GM12878 (cell line): ENCODE measurements at regions not wholly inside any gene's neighbourhood (a gene's known extent, or its start where the extent isn't known, plus 50 kb on each side); places are given as distances from the start of the nearest gene placed in this dataset.
"Not testable (repeated sequence)": the region's sequence is repeated elsewhere in the genome, so short reads cannot be mapped to it uniquely, and the experiment has no call there.

ENCODE experiments used
- ATAC-seq: fragments of 200-7000 bp; cut with Tn5 transposase; 3 replicates; pipeline ENCODE4 v1.9.1; 2020; ENCODE audit warnings: mild to moderate bottlenecking, moderate library complexity
- BruUV-seq: library from RNA; stranded (reverse); fragments of 400-500 nt; replicated peaks from 2 replicates; lab custom pipeline; 2021; lab: Mats Ljungman, UMichigan
- CTCF ChIA-PET: fragments of 300-600 bp; sonication (Branson Sonifier 250); formaldehyde crosslinking; extraction: SDS; loops from one replicate; lab custom pipeline; 2021; ENCODE audit warnings: inconsistent platforms; lab: Yijun Ruan, JAX
- POLR2A ChIA-PET: fragments of 350-600 bp; formaldehyde crosslinking; extraction: SDS; loops from one replicate; lab custom pipeline; 2021; ENCODE audit warnings: inconsistent platforms; lab: Charles Lee
- RAD21 ChIA-PET: fragments of 300-600 bp; sonication (Branson Sonifier 250); formaldehyde crosslinking; loops from one replicate; lab custom pipeline; 2023; ENCODE audit warnings: antibody characterized with exemption; ENCODE audit not compliant: unreplicated experiment; lab: Charles Lee
- SMC1A ChIA-PET: fragments of 300-600 bp; sonication (Branson Sonifier 250); formaldehyde crosslinking; loops from one replicate; lab custom pipeline; 2023; ENCODE audit not compliant: unreplicated experiment, uncharacterized antibody; lab: Charles Lee
- DNase-seq: peaks from one replicate; pipeline ENCODE4 v3.0.0-alpha.2; 2011; ENCODE audit warnings: low read depth, low spot score
- FAIRE-seq: peaks from 3 replicates; lab custom pipeline; 2011; peaks lifted over from hg19 to GRCh38; lab: Jason Lieb, UNC
- H2AFZ ChIP-seq: 2 replicates; pipeline ENCODE4 v1.6.0; 2011; ENCODE audit warnings: low read depth, low read length, control low read depth; ENCODE audit not compliant: control insufficient read depth
- H3K27ac ChIP-seq: 2 replicates; pipeline ENCODE4 v1.5.1; 2011; ENCODE audit warnings: control low read depth; ENCODE audit not compliant: control insufficient read depth, insufficient read depth
- H3K27me3 ChIP-seq, 2 experiments: replicated peaks in 1 of 2; 2 replicates each; pipeline versions ENCODE4 v1.6.0 to v1.6.1; 2011; ENCODE audit warnings: low read length in 1 of 2; ENCODE audit not compliant: control insufficient read depth in 2 of 2, insufficient read depth in 2 of 2
- H3K36me3 ChIP-seq, 2 experiments: 2 replicates each; pipeline ENCODE4 v1.5.1; 2011; ENCODE audit warnings: low read length in 1 of 2; ENCODE audit not compliant: control insufficient read depth in 2 of 2, insufficient read depth in 2 of 2
- H3K4me1 ChIP-seq: 2 replicates; pipeline ENCODE4 v1.6.1; 2011; ENCODE audit warnings: mild to moderate bottlenecking, low read length, moderate library complexity, mixed read lengths; ENCODE audit not compliant: control insufficient read depth, insufficient read depth
- H3K4me2 ChIP-seq: 2 replicates; pipeline ENCODE4 v1.6.0; 2011; ENCODE audit warnings: control low read depth; ENCODE audit not compliant: control insufficient read depth, insufficient read depth
- H3K4me3 ChIP-seq: fragments of 200-600 bp; sonication (generic); 2 replicates; pipeline ENCODE4 v1.5.1; 2016
- H3K79me2 ChIP-seq: 2 replicates; pipeline ENCODE4 v1.6.0; 2011; ENCODE audit warnings: low read length; ENCODE audit not compliant: control insufficient read depth, insufficient read depth
- H3K9ac ChIP-seq: 2 replicates; pipeline ENCODE4 v1.8.0; 2011; ENCODE audit warnings: low read length, control low read depth, mixed read lengths; ENCODE audit not compliant: control insufficient read depth, insufficient read depth
- H3K9me3 ChIP-seq: replicated peaks from 3 replicates; pipeline ENCODE4 v1.5.1; 2011; ENCODE audit warnings: mild to moderate bottlenecking, low read length; ENCODE audit not compliant: control insufficient read depth, insufficient read depth
- H4K20me1 ChIP-seq: 2 replicates; pipeline ENCODE4 v1.6.0; 2011; ENCODE audit not compliant: control insufficient read depth, insufficient read depth
- SPI1 ChIP-seq: IDR thresholded peaks from 2 replicates; pipeline ENCODE4 v1.6.1; 2011; ENCODE audit warnings: low read depth, mild to moderate bottlenecking, low read length, moderate library complexity, borderline replicate concordance; ENCODE audit not compliant: insufficient read depth
- WGBS: methylation state at CpG from one replicate; pipeline ENCODE4 v1.1.6; 2016; ENCODE audit warnings: low lambda C conversion rate; ENCODE audit not compliant: insufficient replicate concordance, insufficient coverage; ENCODE audit errors: missing lambda C conversion rate; 5-methylcytosine and 5-hydroxymethylcytosine counted together
- in situ Hi-C: fragments of 300-500 bp; cut with MboI; formaldehyde crosslinking; loops from 9 replicates; pipeline ENCODE4 v1.14.3; 2018; ENCODE audit warnings: mixed read lengths
- intact Hi-C: fragments of 100-400 bp; cut with micrococcal nuclease; formaldehyde crosslinking; loops from one replicate; pipeline ENCODE4 v1.14.2; 2022; ENCODE audit not compliant: unreplicated experiment

- TF ChIP-seq SPI1, result peak; percentile 44; the same call in 1 of the 2 replicates
- H3K27me3 ChIP-seq, H3K9ac ChIP-seq, H2AFZ ChIP-seq, POLR2A ChIA-PET, H4K20me1 ChIP-seq, DNase-seq, BruUV-seq, H3K9me3 ChIP-seq, H3K79me2 ChIP-seq, CTCF ChIA-PET, H3K36me3 ChIP-seq, H3K4me3 ChIP-seq, H3K27ac ChIP-seq, H3K4me1 ChIP-seq, ATAC-seq, intact Hi-C loops, RAD21 ChIA-PET, FAIRE-seq, SMC1A ChIA-PET, H3K4me2 ChIP-seq: not testable (repeated sequence)
- in situ Hi-C loops, result loop anchor here (25.0 kb wide), 1 partner anchor 100 kb away; no protein-coding TSS in a partner anchor
- WGBS, result 2% methylated on average over 3 of the region's 3 CpGs
These were observed 490.7 kb upstream of the ZNF337 start for GRCh38 chr20:26187329-26187728.

DNA sequence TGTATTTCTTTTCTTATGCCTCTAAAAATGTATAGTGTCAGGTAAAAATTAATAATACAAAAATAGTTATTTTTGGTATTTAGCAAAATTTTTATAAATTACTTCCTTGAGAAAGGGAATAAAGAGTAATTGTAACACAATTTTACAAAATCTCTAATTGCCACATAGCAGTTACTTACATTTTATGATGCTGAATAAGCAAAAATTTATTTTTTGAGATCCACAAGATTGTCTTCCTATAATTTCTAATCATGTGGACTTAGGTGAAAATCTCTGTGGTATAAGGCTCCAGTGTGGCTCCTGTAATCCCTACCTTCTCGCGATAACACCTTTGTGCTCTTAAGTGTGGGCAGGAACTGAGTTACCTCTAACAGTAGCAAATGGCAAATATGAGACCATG, 487.1 kb upstream of the ZNF337 start:
- in situ Hi-C loops, result loop anchor here (25.0 kb wide), 1 partner anchor 96 kb away; no protein-coding TSS in a partner anchor
- POLR2A ChIA-PET, BruUV-seq: not testable (repeated sequence)

GRCh38 chr20:26181364-26181763, 484.7 kb upstream of the ZNF337 start:
- H4K20me1 ChIP-seq, H3K9ac ChIP-seq, intact Hi-C loops, H3K27me3 ChIP-seq, H3K4me1 ChIP-seq, H3K4me3 ChIP-seq, H3K27ac ChIP-seq, H2AFZ ChIP-seq, RAD21 ChIA-PET, POLR2A ChIA-PET, H3K36me3 ChIP-seq, H3K79me2 ChIP-seq, FAIRE-seq, H3K9me3 ChIP-seq, H3K4me2 ChIP-seq, BruUV-seq, SMC1A ChIA-PET, CTCF ChIA-PET, DNase-seq, ATAC-seq: not testable (repeated sequence)
- in situ Hi-C loops, result loop anchor here (25.0 kb wide), 1 partner anchor 94 kb away; no protein-coding TSS in a partner anchor
- WGBS, result 0% methylated on average over 2 of the region's 2 CpGs

More for the DNA sequence above, 487.1 kb upstream of the ZNF337 start:
- H3K27ac ChIP-seq, H4K20me1 ChIP-seq, H3K9me3 ChIP-seq, DNase-seq, H3K9ac ChIP-seq, CTCF ChIA-PET, H2AFZ ChIP-seq, FAIRE-seq, intact Hi-C loops, H3K4me3 ChIP-seq, ATAC-seq, H3K4me2 ChIP-seq, RAD21 ChIA-PET, SMC1A ChIA-PET, H3K79me2 ChIP-seq, H3K36me3 ChIP-seq, H3K27me3 ChIP-seq, H3K4me1 ChIP-seq: not testable (repeated sequence)
- WGBS, result 94% methylated on average over 2 of the region's 2 CpGs

GRCh38 chr20:26171875-26172274, 475.2 kb upstream of the ZNF337 start:
- intact Hi-C loops, H3K4me1 ChIP-seq, H2AFZ ChIP-seq, RAD21 ChIA-PET, DNase-seq, H3K36me3 ChIP-seq, H3K9me3 ChIP-seq, H3K79me2 ChIP-seq, BruUV-seq, H3K9ac ChIP-seq, FAIRE-seq, ATAC-seq, H3K27ac ChIP-seq, SMC1A ChIA-PET, CTCF ChIA-PET, H3K4me3 ChIP-seq, H4K20me1 ChIP-seq, H3K27me3 ChIP-seq, POLR2A ChIA-PET, H3K4me2 ChIP-seq: not testable (repeated sequence)
- in situ Hi-C loops, result loop anchor here (25.0 kb wide), 4 partner anchors 185 to 735 kb away; partner anchors contain the start of gene NANP
